ENCODE measurements at regions not wholly inside any gene's neighbourhood (a gene's known extent, or its start where the extent isn't known, plus 50 kb on each side); places are given as distances from the start of the nearest gene placed in this dataset.
A peak's percentile ranks its signal among the peaks of the same experiment; 100 is the strongest.

DNA sequence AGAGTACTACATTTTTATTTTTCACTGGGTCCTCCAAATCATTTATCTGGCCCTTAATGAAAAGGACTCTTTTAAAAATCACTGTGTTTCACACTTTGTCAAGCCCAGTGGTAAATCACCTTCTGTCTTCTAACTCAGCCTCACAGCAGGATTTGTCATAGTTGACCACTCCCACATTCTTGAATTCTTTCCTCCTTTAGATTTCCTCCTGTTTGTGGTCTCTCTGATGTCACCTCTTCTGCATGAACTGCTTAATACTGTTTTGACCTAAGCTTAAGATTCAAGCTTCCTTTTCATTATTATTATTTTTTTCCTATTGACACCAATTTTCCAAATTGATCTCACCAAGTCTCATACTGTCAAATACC lies 899.8 kb upstream of the MIR17HG start:
- Mint-ChIP-seq H3K9me3 (no peaks in the 10 kb centered on the region), H3K36me3 (ENCODE audit: low read depth) (no peaks in the 10 kb centered on the region; the same call in 2 of the 3 replicates), H3K27me3 (ENCODE audit: insufficient read depth, low read depth, poor library complexity) (no peaks in the 10 kb centered on the region), H3K4me1 (peaks cover 11% of the 10 kb centered on the region; the same call in 2 of the 3 replicates), H3K4me3 (no peak overlapping the region), H3K27ac (no peak overlapping the region)
- H3K27me3 ChIP-seq (ENCODE audit: insufficient read depth) = no peaks in the 10 kb centered on the region
- no peaks in the 10 kb centered on the region for H3K4me1 ChIP-seq (ENCODE audit: insufficient read depth)
- no peak for TF ChIP-seq STAT1 (IDR thresholded peaks at IDR 0.05; ENCODE audit: unreplicated experiment)
- TF ChIP-seq EZH2 (IDR thresholded peaks at IDR 0.05; ENCODE audit: low read depth, unreplicated experiment) = no peak
- TF ChIP-seq, protein P1, sequence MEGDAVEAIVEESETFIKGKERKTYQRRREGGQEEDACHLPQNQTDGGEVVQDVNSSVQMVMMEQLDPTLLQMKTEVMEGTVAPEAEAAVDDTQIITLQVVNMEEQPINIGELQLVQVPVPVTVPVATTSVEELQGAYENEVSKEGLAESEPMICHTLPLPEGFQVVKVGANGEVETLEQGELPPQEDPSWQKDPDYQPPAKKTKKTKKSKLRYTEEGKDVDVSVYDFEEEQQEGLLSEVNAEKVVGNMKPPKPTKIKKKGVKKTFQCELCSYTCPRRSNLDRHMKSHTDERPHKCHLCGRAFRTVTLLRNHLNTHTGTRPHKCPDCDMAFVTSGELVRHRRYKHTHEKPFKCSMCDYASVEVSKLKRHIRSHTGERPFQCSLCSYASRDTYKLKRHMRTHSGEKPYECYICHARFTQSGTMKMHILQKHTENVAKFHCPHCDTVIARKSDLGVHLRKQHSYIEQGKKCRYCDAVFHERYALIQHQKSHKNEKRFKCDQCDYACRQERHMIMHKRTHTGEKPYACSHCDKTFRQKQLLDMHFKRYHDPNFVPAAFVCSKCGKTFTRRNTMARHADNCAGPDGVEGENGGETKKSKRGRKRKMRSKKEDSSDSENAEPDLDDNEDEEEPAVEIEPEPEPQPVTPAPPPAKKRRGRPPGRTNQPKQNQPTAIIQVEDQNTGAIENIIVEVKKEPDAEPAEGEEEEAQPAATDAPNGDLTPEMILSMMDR (conservative IDR thresholded peaks at IDR 0.05; ENCODE audit: low read depth in 2 of 2) = no peak
- no peak for TF ChIP-seq ZNF462 (CRISPR knock-in tag; IDR thresholded peaks at IDR 0.05)
- TF ChIP-seq ZNF114 (CRISPR knock-in tag; IDR thresholded peaks at IDR 0.05) = no peak
- TF ChIP-seq JUNB (IDR thresholded peaks at IDR 0.05; ENCODE audit: unreplicated experiment) = no peak
- TF ChIP-seq ETS1 (IDR thresholded peaks at IDR 0.05) = no peak
- no peak for TF ChIP-seq POLR2AphosphoS5 (IDR thresholded peaks at IDR 0.05; ENCODE audit: low read depth)
- no peak for TF ChIP-seq NANOG (IDR thresholded peaks at IDR 0.05; ENCODE audit: borderline replicate concordance)
- TF ChIP-seq ZNF331 (CRISPR knock-in tag; IDR thresholded peaks at IDR 0.05; ENCODE audit: low read depth) = no peak
- TF ChIP-seq CREB1 (CRISPR knock-in tag; IDR thresholded peaks at IDR 0.05; ENCODE audit: low read depth) = no peak
- no peak for TF ChIP-seq REST (IDR thresholded peaks at IDR 0.05; ENCODE audit: unreplicated experiment)
- TF ChIP-seq EZH2phosphoT487 (IDR thresholded peaks at IDR 0.05; ENCODE audit: unreplicated experiment) = no peak
- no peaks in the 10 kb centered on the region for H3F3A ChIP-seq (replicated peaks; ENCODE audit: low read depth)
- no peak overlapping the region for H2AFZ ChIP-seq
- ATAC-seq (no peak), DNase-seq (ENCODE audit: low spot score) (peak; percentile 44)
- H3K79me2 ChIP-seq (replicated peaks; ENCODE audit: insufficient read depth) = no peaks in the 10 kb centered on the region
- H3K9me2 ChIP-seq (ENCODE audit: insufficient read depth) = 0 out of 2 replicates have a peak, but pooled peaks cover 5% of the 10 kb centered on the region
- H3K36me3 ChIP-seq (ENCODE audit: insufficient read depth) = no peaks in the 10 kb centered on the region
- H3K4me2 ChIP-seq = no peak overlapping the region
- H3K4me3 ChIP-seq = no peak overlapping the region
- H4K20me1 ChIP-seq (replicated peaks; ENCODE audit: insufficient read depth) = no peaks in the 10 kb centered on the region
- no peak overlapping the region for H3K27ac ChIP-seq (ENCODE audit: low read depth)

All from GM23338 (cell line).